Activated CD4-positive, alpha-beta memory T cell treated with anti-CD3 and anti-CD28 coated beads, Interleukin-2, amount 10 ng/mL, durations not matched to agents 7 days and 5 days (primary cell): ENCODE measurements at regions not wholly inside any gene's neighbourhood (a gene's known extent, or its start where the extent isn't known, plus 50 kb on each side); places are given as distances from the start of the nearest gene placed in this dataset.
"Not testable (repeated sequence)": the region's sequence is repeated elsewhere in the genome, so short reads cannot be mapped to it uniquely, and the experiment has no call there.

ENCODE experiments used
- CTCF ChIA-PET: fragments of 350-600 bp; sonication (Branson Sonifier 250); formaldehyde crosslinking; loops from one replicate; lab custom pipeline; 2021; ENCODE audit warnings: antibody characterized with exemption, inconsistent platforms; lab: Charles Lee
- POLR2A ChIA-PET: fragments of 350-600 bp; sonication (Branson Sonifier 250); formaldehyde crosslinking; loops from one replicate; lab custom pipeline; 2021; ENCODE audit warnings: antibody characterized with exemption; lab: Charles Lee
- DNase-seq: peaks from one replicate; pipeline ENCODE4 v3.0.0-alpha.2; 2020
- H3K27ac Mint-ChIP-seq: one replicate; pipeline ENCODE4 v1.8.0; 2021; ENCODE audit warnings: mild to moderate bottlenecking, mixed read lengths
- H3K27me3 Mint-ChIP-seq: one replicate; pipeline ENCODE4 v1.8.0; 2021; ENCODE audit warnings: mixed read lengths
- H3K36me3 Mint-ChIP-seq: one replicate; pipeline ENCODE4 v1.8.0; 2021; ENCODE audit warnings: low read depth, mixed read lengths
- H3K4me1 Mint-ChIP-seq: one replicate; pipeline ENCODE4 v1.8.0; 2021; ENCODE audit warnings: mixed read lengths
- H3K4me3 Mint-ChIP-seq: one replicate; pipeline ENCODE4 v1.8.0; 2021; ENCODE audit warnings: mild to moderate bottlenecking, mixed read lengths
- H3K9me3 Mint-ChIP-seq: one replicate; pipeline ENCODE4 v1.8.0; 2021; ENCODE audit warnings: mixed read lengths

GRCh38 chr13:50277127-50277526, 261.9 kb downstream of the KCNRG start:
- ChIA-PET CTCF (no interaction called here), POLR2A (no interaction called here)
- Mint-ChIP-seq H3K4me3 (no peak overlapping the region), H3K27ac (no peak overlapping the region), H3K27me3 (peaks cover 14% of the 10 kb centered on the region), H3K4me1 (no peaks in the 10 kb centered on the region), H3K9me3 (peaks cover 5% of the 10 kb centered on the region), H3K36me3 (no peaks in the 10 kb centered on the region)
- no peak for DNase-seq

- H3K9me3 Mint-ChIP-seq, result peaks cover 7% of the 10 kb centered on the region
- H3K36me3 Mint-ChIP-seq, result no peaks in the 10 kb centered on the region
- POLR2A ChIA-PET, result no interaction called here
- DNase-seq, result no peak
- no peak overlapping the region for H3K27ac Mint-ChIP-seq
- CTCF ChIA-PET, result no interaction called here
- peaks cover 21% of the 10 kb centered on the region for H3K27me3 Mint-ChIP-seq
- no peak overlapping the region for H3K4me3 Mint-ChIP-seq
- H3K4me1 Mint-ChIP-seq, result no peaks in the 10 kb centered on the region
These were observed 262.7 kb downstream of the KCNRG start for GRCh38 chr13:50277906-50278305.

- H3K27me3 Mint-ChIP-seq, result peaks cover 27% of the 10 kb centered on the region
- ChIA-PET CTCF (no interaction called here), POLR2A (no interaction called here)
- H3K36me3 Mint-ChIP-seq, result peaks cover 9% of the 10 kb centered on the region
- H3K4me3 Mint-ChIP-seq, result no peak overlapping the region
- H3K9me3 Mint-ChIP-seq, result peaks cover 9% of the 10 kb centered on the region
- no peak for DNase-seq
- no peak overlapping the region for H3K27ac Mint-ChIP-seq
- peaks cover 15% of the 10 kb centered on the region for H3K4me1 Mint-ChIP-seq
These were observed 265.2 kb downstream of the KCNRG start for GRCh38 chr13:50280441-50280937.

GRCh38 chr13:50282016-50282415, 266.8 kb downstream of the KCNRG start:
- ChIA-PET POLR2A (no interaction called here), CTCF (no interaction called here)
- Mint-ChIP-seq H3K4me3 (no peak overlapping the region), H3K9me3 (peaks cover 8% of the 10 kb centered on the region), H3K27me3 (peaks cover 25% of the 10 kb centered on the region), H3K27ac (no peak overlapping the region), H3K36me3 (peaks cover 9% of the 10 kb centered on the region), H3K4me1 (peaks cover 15% of the 10 kb centered on the region)
- no peak for DNase-seq

- peaks cover 23% of the 10 kb centered on the region for H3K27me3 Mint-ChIP-seq
- H3K27ac Mint-ChIP-seq, result no peak overlapping the region
- ChIA-PET CTCF (no interaction called here), POLR2A (no interaction called here)
- H3K9me3 Mint-ChIP-seq, result peaks cover 7% of the 10 kb centered on the region
- peaks cover 15% of the 10 kb centered on the region for H3K4me1 Mint-ChIP-seq
- H3K4me3 Mint-ChIP-seq, result no peak overlapping the region
- no peak for DNase-seq
- H3K36me3 Mint-ChIP-seq, result peaks cover 9% of the 10 kb centered on the region
These were observed 267.8 kb downstream of the KCNRG start for GRCh38 chr13:50283017-50283416.

GRCh38 chr13:50284540-50284939, 269.3 kb downstream of the KCNRG start:
- peaks cover 11% of the 10 kb centered on the region for H3K9me3 Mint-ChIP-seq
- H3K4me1 Mint-ChIP-seq, result peaks cover 15% of the 10 kb centered on the region
- no peak for DNase-seq
- H3K27me3 Mint-ChIP-seq, result peaks cover 17% of the 10 kb centered on the region
- H3K4me3 Mint-ChIP-seq, result no peak overlapping the region
- H3K36me3 Mint-ChIP-seq, result peaks cover 9% of the 10 kb centered on the region
- no peak overlapping the region for H3K27ac Mint-ChIP-seq
- CTCF ChIA-PET, result no interaction called here
- POLR2A ChIA-PET, result no interaction called here

- peaks cover 14% of the 10 kb centered on the region for H3K27me3 Mint-ChIP-seq
- no peak overlapping the region for H3K27ac Mint-ChIP-seq
- peaks cover 19% of the 10 kb centered on the region for H3K4me1 Mint-ChIP-seq
- no peak for DNase-seq
- ChIA-PET CTCF (no interaction called here), POLR2A (no interaction called here)
- H3K4me3 Mint-ChIP-seq, result no peak overlapping the region
- peaks cover 9% of the 10 kb centered on the region for H3K36me3 Mint-ChIP-seq
- H3K9me3 Mint-ChIP-seq, result peaks cover 11% of the 10 kb centered on the region
These were observed 270.0 kb downstream of the KCNRG start for GRCh38 chr13:50285283-50285682.

- no peak overlapping the region for H3K27ac Mint-ChIP-seq
- H3K27me3 Mint-ChIP-seq, result peaks cover 19% of the 10 kb centered on the region
- peaks cover 9% of the 10 kb centered on the region for H3K36me3 Mint-ChIP-seq
- no peak overlapping the region for H3K4me3 Mint-ChIP-seq
- H3K9me3 Mint-ChIP-seq, result peaks cover 11% of the 10 kb centered on the region
- DNase-seq, result no peak
- POLR2A ChIA-PET, result no interaction called here
- CTCF ChIA-PET, result no interaction called here
- peaks cover 19% of the 10 kb centered on the region for H3K4me1 Mint-ChIP-seq
These were observed 271.1 kb downstream of the KCNRG start for GRCh38 chr13:50286324-50286723.

GRCh38 chr13:50290186-50290585, 274.9 kb downstream of the KCNRG start:
- Mint-ChIP-seq H3K4me1 (peaks cover 9% of the 10 kb centered on the region), H3K4me3 (no peak overlapping the region), H3K27ac (no peak overlapping the region), H3K36me3 (no peaks in the 10 kb centered on the region), H3K27me3 (peaks cover 8% of the 10 kb centered on the region), H3K9me3 (peaks cover 9% of the 10 kb centered on the region)
- CTCF ChIA-PET, result no interaction called here
- DNase-seq, result no peak
- POLR2A ChIA-PET, result no interaction called here

- POLR2A ChIA-PET, result no interaction called here
These were observed 276.4 kb downstream of the KCNRG start for GRCh38 chr13:50291611-50292010.

GRCh38 chr13:50292081-50292480, 276.8 kb downstream of the KCNRG start:
- DNase-seq, result no peak
- Mint-ChIP-seq H3K4me3 (no peak overlapping the region), H3K27ac (no peak overlapping the region), H3K4me1 (peaks cover 6% of the 10 kb centered on the region), H3K9me3 (peaks cover 10% of the 10 kb centered on the region), H3K27me3 (peaks cover 10% of the 10 kb centered on the region), H3K36me3 (no peaks in the 10 kb centered on the region)
- POLR2A ChIA-PET, result no interaction called here
- CTCF ChIA-PET, result no interaction called here

More at GRCh38 chr13:50291611-50292010, 276.4 kb downstream of the KCNRG start:
- Mint-ChIP-seq H3K4me3 (no peak overlapping the region), H3K27ac (no peak overlapping the region), H3K27me3 (peaks cover 8% of the 10 kb centered on the region), H3K36me3 (no peaks in the 10 kb centered on the region), H3K4me1 (peaks cover 6% of the 10 kb centered on the region), H3K9me3 (peaks cover 10% of the 10 kb centered on the region)
- CTCF ChIA-PET, result no interaction called here
- no peak for DNase-seq

GRCh38 chr13:50294425-50294824, 279.2 kb downstream of the KCNRG start:
- H3K4me1 Mint-ChIP-seq, H3K9me3 Mint-ChIP-seq, H3K27ac Mint-ChIP-seq, POLR2A ChIA-PET, DNase-seq, H3K36me3 Mint-ChIP-seq, CTCF ChIA-PET, H3K4me3 Mint-ChIP-seq: not testable (repeated sequence)
- H3K27me3 Mint-ChIP-seq, result peaks cover 28% of the 10 kb centered on the region

- H3K9me3 Mint-ChIP-seq, result peaks cover 5% of the 10 kb centered on the region
- no peaks in the 10 kb centered on the region for H3K4me1 Mint-ChIP-seq
- ChIA-PET CTCF (no interaction called here), POLR2A (no interaction called here)
- H3K27ac Mint-ChIP-seq, result no peak overlapping the region
- no peak overlapping the region for H3K4me3 Mint-ChIP-seq
- DNase-seq, result no peak
- H3K27me3 Mint-ChIP-seq, result peaks cover 24% of the 10 kb centered on the region
- no peaks in the 10 kb centered on the region for H3K36me3 Mint-ChIP-seq
These were observed 284.5 kb downstream of the KCNRG start for GRCh38 chr13:50299546-50300249.
